ENCODE measurements at regions not wholly inside any gene's neighbourhood (a gene's known extent, or its start where the extent isn't known, plus 50 kb on each side); places are given as distances from the start of the nearest gene placed in this dataset.

DNA sequence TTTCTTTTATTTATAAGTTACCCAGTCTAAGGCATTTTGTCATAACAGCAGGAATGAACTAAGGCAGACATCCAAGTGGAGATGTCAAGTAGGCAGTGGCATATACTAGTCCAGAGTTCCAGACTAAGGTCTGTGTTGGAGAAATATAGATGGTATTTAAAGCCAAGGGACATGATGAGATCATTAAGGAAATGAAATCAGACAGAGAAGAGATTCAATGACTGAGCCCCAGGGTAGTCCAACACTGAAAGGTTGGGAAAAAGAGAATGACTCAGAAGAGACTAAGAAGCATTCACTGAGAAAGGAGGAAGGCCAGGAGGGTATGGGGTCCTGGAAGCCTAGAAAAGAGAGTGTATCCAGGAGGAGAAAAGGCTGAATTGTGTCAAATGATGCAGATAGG, 442.2 kb upstream of the CCDC196 start:
- Histone ChIP-seq H2AK9ac (replicated peaks; ENCODE audit: low read depth, low read length, poor library complexity) (no peak overlapping the region), H4K20me1 (ENCODE audit: insufficient read depth, low read length) (no peaks in the 10 kb centered on the region), H2AFZ (replicated peaks; ENCODE audit: low read length, poor library complexity) (no peak overlapping the region), H3K4me3 (ENCODE audit: insufficient read depth, low read depth, low read length) (no peak overlapping the region), H4K8ac (ENCODE audit: low read depth in 2 of 2, low read length in 2 of 2) (no peak overlapping the region), H2BK5ac (ENCODE audit: low read depth, low read length, poor library complexity, severe bottlenecking) (no peak overlapping the region), H3K4me2 (ENCODE audit: low read depth, low read length) (no peak overlapping the region), H3K9me1 (ENCODE audit: insufficient read depth, low read length) (no peaks in the 10 kb centered on the region), H3K4ac (ENCODE audit: low read depth, low read length) (no peak overlapping the region), H4K91ac (ENCODE audit: insufficient read depth, low read depth, low read length) (no peak overlapping the region), H3K9ac (ENCODE audit: low read depth, low read length) (no peak overlapping the region), H3K27me3 (ENCODE audit: control insufficient read depth, insufficient read depth, low read length) (no peaks in the 10 kb centered on the region), H3K18ac (ENCODE audit: low read depth, low read length) (no peak overlapping the region), H3K79me1 (ENCODE audit: low read depth in 1 of 2, low read length in 2 of 2) (no peaks in the 10 kb centered on the region), H3K4me1 (ENCODE audit: control insufficient read depth, insufficient read depth, low read length) (no peaks in the 10 kb centered on the region), H2BK20ac (ENCODE audit: low read depth, low read length) (no peak overlapping the region), H3K56ac (ENCODE audit: extremely low read depth, insufficient read depth, low read length) (no peak overlapping the region), H2BK15ac (ENCODE audit: low read depth, low read length) (no peak overlapping the region), H3K27ac (ENCODE audit: insufficient read depth, low read length) (no peak overlapping the region), H3K36me3 (ENCODE audit: control insufficient read depth, insufficient read depth, low read length) (no peaks in the 10 kb centered on the region), H2BK120ac (ENCODE audit: low read depth, low read length) (no peak overlapping the region), H2AK5ac (ENCODE audit: low read depth, low read length) (no peak overlapping the region), H4K5ac (ENCODE audit: low read depth, low read length) (no peak overlapping the region), H3K9me3 (ENCODE audit: control insufficient read depth, insufficient read depth, low read length) (peaks cover 9% of the 10 kb centered on the region), H3K14ac (replicated peaks; ENCODE audit: low read depth, low read length) (no peak overlapping the region), H3K23ac (ENCODE audit: low read depth, low read length) (no peak overlapping the region)
- ChIA-PET POLR2A (ENCODE audit: unreplicated experiment) (no interaction called here), CTCF (no interaction called here)
- no peak for DNase-seq
- in situ Hi-C loops (cut with MboI; ENCODE audit: low sequenced_read_pairs) = no loop called here
- no peak for TF ChIP-seq SMC3 (IDR thresholded peaks at IDR 0.05; ENCODE audit: low read depth, low read length)
- no peak for TF ChIP-seq BHLHE40 (IDR thresholded peaks at IDR 0.05; ENCODE audit: low read depth, low read length)
- no peak for TF ChIP-seq NFE2L2 (IDR thresholded peaks at IDR 0.05; ENCODE audit: low read depth, low read length)
- no peak for TF ChIP-seq MAZ (IDR thresholded peaks at IDR 0.05; ENCODE audit: borderline replicate concordance, low read depth, low read length)
- no peak for TF ChIP-seq USF2 (IDR thresholded peaks at IDR 0.05; ENCODE audit: low read depth, low read length)
- no peak for TF ChIP-seq POLR2A (IDR thresholded peaks at IDR 0.05; ENCODE audit: low read depth, low read length)
- no peak for TF ChIP-seq FOS (IDR thresholded peaks at IDR 0.05; ENCODE audit: low read depth, low read length)
- TF ChIP-seq ELK1 (IDR thresholded peaks at IDR 0.05; ENCODE audit: borderline replicate concordance, low read depth, low read length) = no peak
- no peak for TF ChIP-seq RCOR1 (IDR thresholded peaks at IDR 0.05; ENCODE audit: insufficient replicate concordance, low read length)
- no peak for TF ChIP-seq MAFK (IDR thresholded peaks at IDR 0.05; ENCODE audit: low read depth, low read length)
- no peak for TF ChIP-seq CHD1 (IDR thresholded peaks at IDR 0.05; ENCODE audit: low read depth, low read length)
- no peak for TF ChIP-seq CEBPB (IDR thresholded peaks at IDR 0.05; ENCODE audit: low read depth, low read length)
- no peak for TF ChIP-seq RFX5 (IDR thresholded peaks at IDR 0.05; ENCODE audit: low read depth, low read length)
- TF ChIP-seq MXI1 (IDR thresholded peaks at IDR 0.05; ENCODE audit: borderline replicate concordance, low read depth, low read length) = no peak
- TF ChIP-seq CTCF (conservative IDR thresholded peaks at IDR 0.05; ENCODE audit: low read depth, low read length) = no peak
- no peak for TF ChIP-seq RAD21 (IDR thresholded peaks at IDR 0.05; ENCODE audit: low read length)
- ATAC-seq (ENCODE audit: low read depth) = no peak
- no TSS peak for BruUV-seq (replicated peaks)
- intact Hi-C loops (cut with micrococcal nuclease) = no loop called here
- dilution Hi-C loops (cut with HindIII; ENCODE audit: low sequenced_read_pairs, unreplicated experiment) = no loop called here
